Smooth muscle cell (in vitro differentiated cells): ENCODE measurements at regions not wholly inside any gene's neighbourhood (a gene's known extent, or its start where the extent isn't known, plus 50 kb on each side); places are given as distances from the start of the nearest gene placed in this dataset.

Experiments used
- DNase-seq: peaks from one replicate; lab custom pipeline; 2025; ENCODE audit not compliant: unreplicated experiment; lab: John Stamatoyannopoulos, UW
- H2AFZ ChIP-seq: fragments of 200-600 bp; sonication (generic); 2 replicates; pipeline ENCODE4 v1.6.0; 2016; ENCODE audit warnings: antibody characterized with exemption, low read depth, mild to moderate bottlenecking
- H3F3A ChIP-seq: fragments of 200-600 bp; sonication (generic); 2 replicates; pipeline ENCODE4 v1.6.0; 2017; ENCODE audit warnings: antibody characterized with exemption, low read depth
- H3K27ac ChIP-seq: fragments of 200-600 bp; sonication (generic); 2 replicates; pipeline ENCODE4 v1.5.1; 2016; ENCODE audit warnings: low read depth, mild to moderate bottlenecking
- H3K27me3 ChIP-seq: fragments of 200-600 bp; sonication (generic); 2 replicates; pipeline ENCODE4 v1.6.1; 2016; ENCODE audit warnings: low read depth, mild to moderate bottlenecking
- H3K36me3 ChIP-seq: fragments of 200-600 bp; sonication (generic); 2 replicates; pipeline ENCODE4 v1.5.1; 2016; ENCODE audit warnings: low read depth
- H3K4me1 ChIP-seq: fragments of 200-600 bp; sonication (generic); 2 replicates; pipeline ENCODE4 v1.5.1; 2016; ENCODE audit warnings: low read depth
- H3K4me2 ChIP-seq: fragments of 200-600 bp; sonication (generic); 2 replicates; pipeline ENCODE4 v1.6.0; 2016; ENCODE audit warnings: mild to moderate bottlenecking
- H3K4me3 ChIP-seq: fragments of 200-600 bp; sonication (generic); 2 replicates; pipeline ENCODE4 v1.5.1; 2016; ENCODE audit warnings: mild to moderate bottlenecking
- H3K79me2 ChIP-seq: fragments of 200-600 bp; sonication (generic); 2 replicates; pipeline ENCODE4 v1.6.0; 2016; ENCODE audit warnings: low read depth, mild to moderate bottlenecking
- H3K9ac ChIP-seq: fragments of 200-600 bp; sonication (generic); 2 replicates; pipeline ENCODE4 v1.6.0; 2016; ENCODE audit warnings: low read depth
- H3K9me3 ChIP-seq: fragments of 200-600 bp; sonication (generic); replicated peaks from 2 replicates; pipeline ENCODE4 v1.5.1; 2016; ENCODE audit warnings: low read depth
- H4K20me1 ChIP-seq: fragments of 200-600 bp; sonication (generic); 2 replicates; pipeline ENCODE4 v1.6.0; 2016; ENCODE audit warnings: low read depth
- CTCF ChIP-seq: fragments of 200-600 bp; sonication (generic); IDR thresholded peaks from 2 replicates; pipeline ENCODE4 v1.5.1; 2017; ENCODE audit warnings: borderline replicate concordance, mild to moderate bottlenecking, antibody characterized with exemption; ENCODE audit not compliant: insufficient read depth, poor library complexity, severe bottlenecking
- WGBS: methylation state at CpG from one replicate; pipeline ENCODE4 v1.1.7; 2016; ENCODE audit warnings: low lambda C conversion rate; 5-methylcytosine and 5-hydroxymethylcytosine counted together

GRCh38 chr11:110377434-110377833 is 52.3 kb upstream of the FDX1 start:
- H2AFZ ChIP-seq, result no peak overlapping the region
- no peaks in the 10 kb centered on the region for H3K79me2 ChIP-seq
- no peaks in the 10 kb centered on the region for H3F3A ChIP-seq
- no peak overlapping the region for H3K27ac ChIP-seq
- H3K9me3 ChIP-seq, result no peaks in the 10 kb centered on the region
- no peaks in the 10 kb centered on the region for H3K36me3 ChIP-seq
- no peak for DNase-seq
- H3K27me3 ChIP-seq, result no peaks in the 10 kb centered on the region
- no peak overlapping the region for H3K4me2 ChIP-seq
- 90% methylated on average over 3 of the region's 3 CpGs for WGBS
- TF ChIP-seq CTCF, result no peak
- no peak overlapping the region for H3K4me3 ChIP-seq
- no peaks in the 10 kb centered on the region for H4K20me1 ChIP-seq
- H3K4me1 ChIP-seq, result no peaks in the 10 kb centered on the region
- no peak overlapping the region for H3K9ac ChIP-seq

- no peaks in the 10 kb centered on the region for H3K4me1 ChIP-seq
- H3K27ac ChIP-seq, result no peak overlapping the region
- H3K36me3 ChIP-seq, result no peaks in the 10 kb centered on the region
- H3K27me3 ChIP-seq, result no peaks in the 10 kb centered on the region
- no peaks in the 10 kb centered on the region for H3K9me3 ChIP-seq
- H3K79me2 ChIP-seq, result no peaks in the 10 kb centered on the region
- H3F3A ChIP-seq, result no peaks in the 10 kb centered on the region
- H2AFZ ChIP-seq, result no peak overlapping the region
- no peak for TF ChIP-seq CTCF
- no peak overlapping the region for H3K4me3 ChIP-seq
- no peak overlapping the region for H3K9ac ChIP-seq
- WGBS, result 62% methylated on average over 3 of the region's 3 CpGs
- no peaks in the 10 kb centered on the region for H4K20me1 ChIP-seq
- no peak for DNase-seq
- no peak overlapping the region for H3K4me2 ChIP-seq
Measured at GRCh38 chr11:110379261-110379660, 50.5 kb upstream of the FDX1 start.

GRCh38 chr11:110379936-110380335 is 49.8 kb upstream of the FDX1 start:
- no peak overlapping the region for H2AFZ ChIP-seq
- no peaks in the 10 kb centered on the region for H3K9me3 ChIP-seq
- H3K4me1 ChIP-seq, result no peaks in the 10 kb centered on the region
- H3K4me2 ChIP-seq, result no peak overlapping the region
- no peaks in the 10 kb centered on the region for H3K27me3 ChIP-seq
- no peak overlapping the region for H3K9ac ChIP-seq
- WGBS, result 62% methylated on average over 2 of the region's 2 CpGs
- no peaks in the 10 kb centered on the region for H3K36me3 ChIP-seq
- no peaks in the 10 kb centered on the region for H4K20me1 ChIP-seq
- no peaks in the 10 kb centered on the region for H3F3A ChIP-seq
- no peak overlapping the region for H3K4me3 ChIP-seq
- H3K79me2 ChIP-seq, result no peaks in the 10 kb centered on the region
- no peak overlapping the region for H3K27ac ChIP-seq
- no peak for TF ChIP-seq CTCF
- no peak for DNase-seq
